Activated naive CD4-positive, alpha-beta T cell treated with anti-CD3 and anti-CD28 coated beads, Interleukin-2, amount 50 U/mL, for 16 hours (primary cell): ENCODE measurements at regions not wholly inside any gene's neighbourhood (a gene's known extent, or its start where the extent isn't known, plus 50 kb on each side); places are given as distances from the start of the nearest gene placed in this dataset.

Source experiments
- DNase-seq: peaks from one replicate; pipeline ENCODE4 v3.0.0-alpha.2; 2020

DNA sequence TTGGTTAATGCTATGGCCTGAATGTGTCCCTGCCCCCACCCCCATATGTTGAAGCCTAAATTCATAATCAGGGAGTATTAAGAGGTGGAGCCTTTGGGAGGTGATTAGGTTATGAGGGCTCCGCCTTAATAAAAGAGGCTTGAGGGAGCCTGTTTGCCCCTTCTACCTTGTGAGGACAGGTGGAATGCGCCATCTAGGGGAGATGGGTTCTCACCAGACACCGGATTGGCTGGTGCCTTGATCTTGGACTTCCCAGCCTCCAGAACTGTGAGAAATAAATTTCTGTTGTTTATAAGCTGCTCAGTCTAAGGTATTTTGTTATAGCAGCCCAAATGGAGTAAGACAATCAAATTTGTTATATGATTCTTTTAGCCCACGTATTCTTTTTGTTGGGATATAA, 148.3 kb downstream of the PTCSC3 start:
- no peak for DNase-seq

DNA sequence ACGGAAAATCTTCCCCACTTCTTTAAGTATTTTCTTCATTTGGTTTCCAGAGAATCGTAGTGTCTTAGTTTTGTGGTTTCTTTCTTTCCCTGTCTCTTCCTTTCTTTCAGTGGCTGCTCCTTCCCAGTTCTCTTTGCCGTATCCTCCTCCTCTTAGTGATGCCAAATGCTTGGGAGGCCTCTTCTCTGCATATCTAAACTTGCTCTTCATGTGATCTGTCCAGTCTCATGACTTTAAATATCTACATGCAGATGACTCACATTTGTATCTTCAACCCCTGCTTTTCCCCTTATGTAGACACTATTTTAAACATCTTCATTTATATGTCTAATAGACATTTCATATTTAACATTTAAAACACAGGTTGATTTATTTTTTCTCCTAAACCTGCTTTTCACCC, 149.2 kb downstream of the PTCSC3 start:
- DNase-seq = no peak

DNA sequence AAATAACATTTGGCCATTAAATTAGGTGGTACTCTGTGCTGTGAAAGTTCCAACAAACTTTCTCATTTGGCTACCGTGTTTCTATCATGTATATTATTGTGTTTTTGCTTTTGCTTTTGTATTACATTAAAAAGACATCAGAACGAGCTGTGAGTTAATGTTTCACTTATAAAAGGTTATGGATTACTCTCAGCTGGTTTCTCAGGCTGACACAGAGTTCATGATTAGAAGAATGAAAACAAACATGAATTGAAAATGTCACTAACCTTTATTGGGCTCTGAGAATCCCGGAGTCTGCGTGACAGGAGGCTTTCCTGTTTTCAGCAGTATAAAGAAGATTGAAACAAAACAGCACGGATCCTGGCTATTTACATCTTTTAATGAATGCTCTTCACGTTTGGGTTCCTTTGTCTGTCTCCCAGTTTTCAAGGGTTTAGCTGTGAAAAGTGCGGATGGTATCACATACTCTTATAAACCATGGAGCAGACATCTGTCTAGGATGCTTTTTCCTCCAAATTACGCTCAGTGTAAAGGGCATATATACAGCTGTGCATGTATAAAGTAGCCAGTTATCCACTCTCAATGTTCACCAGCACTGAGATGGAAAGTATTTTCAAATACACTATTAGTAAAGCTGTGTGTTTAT, 153.6 kb downstream of the PTCSC3 start:
- no peak for DNase-seq

DNA sequence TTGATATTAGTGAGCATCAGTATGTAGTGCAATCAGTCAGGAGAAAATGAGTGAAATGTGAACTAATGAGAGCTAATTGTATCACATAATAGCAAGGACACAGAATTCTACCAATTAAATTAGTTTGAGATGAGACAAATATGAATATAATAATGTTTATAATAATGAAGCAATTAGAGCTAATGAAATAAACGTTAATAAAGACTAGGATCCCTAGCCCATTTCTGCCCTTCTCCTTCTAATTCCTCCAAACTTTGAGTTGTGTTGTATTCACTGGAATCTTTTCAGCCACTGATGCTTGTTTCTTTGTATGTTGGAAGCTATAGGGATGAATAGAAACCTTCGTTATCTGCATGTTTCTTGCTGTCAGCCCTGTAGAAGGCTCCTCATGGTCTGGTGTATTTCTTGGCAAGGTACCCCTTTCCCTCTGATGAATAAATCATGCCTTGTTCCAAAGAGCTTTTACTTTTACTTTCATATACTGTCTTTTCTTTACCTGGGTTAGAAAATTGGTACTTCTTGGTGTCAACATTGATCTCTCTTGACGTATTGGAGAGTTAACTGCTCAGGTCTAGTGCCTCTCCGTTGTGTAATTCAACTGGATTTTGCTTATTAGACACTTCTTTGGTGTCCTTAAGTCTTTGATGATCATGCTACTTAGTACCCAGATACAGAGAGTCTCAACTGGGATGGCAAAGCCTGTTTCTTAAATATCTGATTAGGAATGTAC, 154.8 kb downstream of the PTCSC3 start:
- no peak for DNase-seq

DNA sequence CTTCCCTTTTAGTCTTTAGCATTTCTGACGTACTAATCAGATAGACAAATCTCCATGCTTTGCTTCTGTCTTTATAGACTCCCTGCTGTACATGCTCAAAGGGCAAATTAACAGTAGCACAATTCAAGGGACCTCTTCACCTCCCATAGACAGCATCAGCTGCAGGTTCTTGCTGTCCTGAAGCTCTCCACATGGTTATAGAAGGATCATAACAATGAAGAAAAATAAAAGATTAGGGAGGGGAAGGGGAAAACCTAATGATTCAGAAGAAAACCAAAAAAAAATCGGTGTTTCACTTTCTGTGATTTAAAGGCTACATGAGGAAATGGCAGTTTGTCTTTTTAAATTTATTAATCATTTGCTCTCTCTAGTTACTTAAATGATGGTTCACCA, 155.5 kb downstream of the PTCSC3 start:
- DNase-seq = no peak

DNA sequence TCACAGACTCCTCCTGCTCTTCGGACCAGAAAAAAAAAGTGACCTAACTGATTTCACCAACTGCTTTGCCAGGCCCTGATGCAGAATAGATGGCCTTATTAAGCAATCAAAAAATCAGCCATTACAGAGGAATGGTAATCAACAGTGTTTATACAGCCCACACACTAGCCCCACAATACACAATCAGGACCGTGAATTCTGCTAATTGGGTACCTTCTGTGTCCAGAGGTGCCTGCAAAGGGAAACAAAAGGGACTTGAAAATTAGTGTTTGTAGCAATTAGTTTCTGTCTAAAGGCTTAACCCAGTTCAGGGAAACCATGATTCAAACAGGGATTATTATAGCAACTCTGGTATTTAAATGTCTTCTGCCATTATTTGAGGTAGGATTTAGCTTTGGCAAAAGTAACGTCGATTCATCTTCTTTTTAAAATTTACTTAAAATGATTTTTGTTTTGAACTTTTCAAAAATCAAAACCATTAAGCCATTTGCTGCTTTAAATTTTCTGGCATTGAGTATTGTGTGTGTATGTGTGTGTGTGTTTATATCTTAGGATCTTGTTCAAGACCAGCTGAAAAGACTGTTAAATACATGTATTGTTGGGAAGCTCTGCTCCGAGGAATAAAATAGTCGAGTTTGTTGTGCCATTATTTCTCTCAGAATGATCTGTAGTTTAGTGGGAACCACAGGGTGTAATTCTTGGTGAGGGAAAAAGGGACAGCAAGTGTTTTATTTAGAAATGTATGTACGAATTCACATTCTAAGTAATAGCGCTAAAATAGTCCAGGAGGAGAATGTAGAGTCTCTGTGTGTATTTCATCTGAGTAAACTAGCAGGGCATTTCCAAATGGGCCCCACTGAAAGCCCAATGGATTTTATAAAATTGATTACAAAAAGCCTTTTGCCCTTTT, 156.1 kb downstream of the PTCSC3 start:
- DNase-seq = no peak

DNA sequence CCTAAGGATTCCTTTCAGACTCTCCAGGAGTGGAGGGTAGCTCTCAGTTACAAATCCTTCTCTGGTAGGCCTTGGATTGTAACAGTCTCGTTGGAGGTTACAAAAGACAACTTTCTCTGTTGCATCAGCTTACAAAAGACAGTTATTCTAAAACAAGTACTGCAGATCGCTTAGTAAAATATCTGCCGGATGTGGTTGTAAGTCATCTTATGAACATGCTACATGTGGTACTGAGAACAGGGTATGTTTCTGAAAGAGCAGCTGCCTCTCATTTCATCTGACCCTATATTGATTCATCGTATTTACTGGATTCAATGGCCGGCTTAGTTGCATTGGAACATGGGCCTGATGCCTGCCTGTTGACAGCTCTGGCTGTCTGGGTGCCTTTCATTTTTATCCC, 157.4 kb downstream of the PTCSC3 start:
- no peak for DNase-seq

DNA sequence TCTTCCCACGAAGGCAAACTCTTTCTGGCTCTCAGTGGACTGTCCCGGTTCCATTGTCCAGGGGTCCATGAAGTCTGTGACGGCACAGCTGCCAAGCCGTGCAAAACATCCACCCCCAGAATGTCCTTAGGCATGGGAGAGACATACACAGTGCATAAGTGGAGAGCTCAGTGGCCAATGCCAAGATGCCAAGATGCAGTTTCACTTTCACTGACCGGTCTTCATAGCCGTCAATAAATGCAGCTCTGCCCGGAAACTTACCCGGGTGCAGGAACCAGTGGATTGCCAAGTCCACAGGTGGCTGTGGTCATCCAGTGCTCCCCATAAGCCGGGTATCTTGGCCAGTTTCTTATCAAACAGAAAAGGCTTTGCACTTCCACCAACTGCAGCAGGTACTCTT, 162.3 kb downstream of the PTCSC3 start:
- no peak for DNase-seq

DNA sequence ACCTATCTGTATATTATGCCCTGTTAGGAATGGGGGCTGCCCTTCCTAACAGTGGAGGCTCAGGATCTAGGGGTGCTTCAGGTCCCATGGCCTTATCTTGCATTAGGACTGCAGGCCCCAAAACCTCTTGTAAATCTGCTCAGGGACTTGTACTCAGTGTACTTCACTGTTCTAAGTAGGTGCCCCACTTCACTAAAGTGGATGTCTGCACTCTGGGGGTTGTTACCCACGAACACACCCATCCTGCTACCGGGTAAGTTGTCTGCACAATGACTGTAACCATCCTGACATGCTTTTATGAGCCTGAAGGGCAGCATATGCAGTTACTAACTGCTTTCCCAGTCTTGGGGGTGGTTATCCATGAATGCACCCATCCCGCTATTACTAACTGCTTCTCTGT, 163.0 kb downstream of the PTCSC3 start:
- no peak for DNase-seq

DNA sequence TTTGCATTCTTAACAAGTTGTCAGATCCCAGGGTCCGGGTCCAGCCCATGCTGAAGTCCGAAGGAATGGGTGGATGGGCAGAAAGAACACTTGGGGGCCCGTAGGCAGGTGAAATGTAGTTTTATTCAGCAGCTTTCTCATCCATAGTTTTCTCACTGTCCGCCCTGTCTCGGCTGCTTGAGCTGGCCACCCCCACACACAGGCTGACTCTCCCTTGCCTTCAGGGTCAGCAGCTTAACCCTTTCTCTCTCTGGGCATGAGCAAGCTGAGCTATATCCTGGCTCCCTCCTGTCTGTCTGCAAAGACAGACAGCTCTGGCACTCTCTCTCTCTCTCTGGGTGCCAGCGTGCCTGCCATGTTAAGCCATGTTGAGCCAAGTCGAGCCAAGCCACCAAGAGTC, 163.9 kb downstream of the PTCSC3 start:
- no peak for DNase-seq

DNA sequence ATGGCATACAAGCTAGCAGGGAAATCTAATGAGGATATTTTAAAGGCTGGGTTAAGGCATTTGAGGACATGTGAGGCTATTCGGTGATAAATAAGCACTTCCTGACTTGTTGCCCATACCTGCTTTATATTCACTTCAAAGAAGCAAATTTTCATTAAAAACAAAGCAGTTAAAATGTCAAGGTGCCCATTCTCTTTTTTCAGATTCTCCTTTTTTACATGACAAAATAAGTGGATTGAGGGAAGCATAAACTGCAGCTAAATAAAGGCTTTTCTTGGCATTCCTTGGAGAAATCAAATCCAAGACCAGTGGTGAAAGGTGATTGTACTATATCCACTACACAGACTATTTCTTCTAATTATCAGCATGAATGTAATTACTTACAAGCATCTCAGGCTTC, 166.9 kb downstream of the PTCSC3 start:
- DNase-seq = no peak

DNA sequence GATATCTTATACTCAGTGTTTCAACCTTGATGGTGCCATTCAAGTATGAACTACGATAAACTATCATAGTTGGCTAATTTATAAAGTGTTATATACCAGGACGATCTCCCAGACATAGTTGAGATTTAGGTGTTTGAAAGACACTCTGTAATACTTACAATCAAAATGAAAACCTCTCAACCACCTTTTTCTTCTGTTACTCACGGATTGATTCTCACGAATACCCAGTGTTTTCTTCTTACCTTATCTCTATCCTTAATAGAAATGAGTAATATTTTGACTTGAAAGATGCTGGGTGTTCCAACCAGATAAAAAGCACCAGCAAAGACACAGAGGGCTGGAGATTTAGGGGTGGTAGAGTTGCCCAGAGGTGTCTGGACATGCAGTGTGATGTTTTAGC, 169.9 kb downstream of the PTCSC3 start:
- DNase-seq = no peak

DNA sequence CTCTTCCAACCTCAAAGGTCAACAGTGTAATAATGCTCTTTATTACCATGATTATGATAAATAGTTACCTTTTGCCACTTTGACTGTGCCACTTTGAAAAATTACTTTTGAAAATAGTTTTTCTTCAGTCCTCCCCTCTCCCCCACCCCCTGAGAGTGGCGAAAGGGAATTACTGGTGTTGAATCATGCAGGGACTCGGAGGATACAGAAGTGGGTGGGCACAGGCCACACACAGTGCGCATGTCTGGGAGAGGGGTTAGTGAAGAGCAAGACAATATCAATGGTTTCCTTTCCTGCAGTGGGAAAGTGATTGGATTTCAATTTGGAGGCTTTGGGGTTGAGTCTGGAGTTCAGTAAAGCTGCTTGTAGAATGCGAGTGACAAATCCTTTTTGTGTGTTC, 170.9 kb downstream of the PTCSC3 start:
- DNase-seq = no peak

DNA sequence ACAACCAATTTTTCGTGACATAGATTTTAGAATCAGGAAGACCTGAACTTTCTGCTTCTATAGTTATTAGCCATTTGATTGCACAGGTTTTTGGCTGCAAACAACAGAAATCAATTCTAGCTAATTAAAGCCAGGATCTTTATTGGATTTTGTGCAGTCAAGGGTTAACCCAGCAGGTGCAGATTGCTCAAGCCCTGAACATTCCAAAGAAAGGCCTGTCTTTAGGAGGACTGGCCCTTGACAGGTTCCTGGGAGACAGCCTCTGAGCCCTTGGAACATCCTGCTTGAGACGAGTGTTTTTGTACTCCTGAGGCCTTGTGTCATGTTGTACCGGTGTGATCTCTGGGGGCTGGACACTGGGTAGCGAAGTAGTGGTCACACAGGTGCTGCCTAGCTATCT, 174.6 kb downstream of the PTCSC3 start:
- no peak for DNase-seq

DNA sequence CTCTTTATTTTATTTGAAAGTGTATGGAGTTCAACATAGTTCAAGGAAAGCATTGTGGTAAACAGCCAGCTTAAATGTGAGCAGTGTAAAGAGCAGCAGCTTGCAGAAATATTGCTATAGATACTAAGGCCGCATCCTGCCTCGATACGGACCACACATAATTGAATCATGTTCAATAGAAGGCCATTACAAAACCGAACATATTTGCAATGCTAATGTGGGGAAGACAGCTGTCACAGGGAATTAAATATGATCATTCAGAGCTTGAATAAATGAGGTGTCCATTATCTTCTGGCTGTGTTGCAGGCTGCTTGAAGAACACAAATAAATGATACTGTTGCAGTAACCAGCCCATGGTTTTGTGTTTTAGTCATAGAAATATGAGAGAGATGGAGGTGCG, 173.2 kb downstream of the BRMS1L start:
- DNase-seq = no peak

DNA sequence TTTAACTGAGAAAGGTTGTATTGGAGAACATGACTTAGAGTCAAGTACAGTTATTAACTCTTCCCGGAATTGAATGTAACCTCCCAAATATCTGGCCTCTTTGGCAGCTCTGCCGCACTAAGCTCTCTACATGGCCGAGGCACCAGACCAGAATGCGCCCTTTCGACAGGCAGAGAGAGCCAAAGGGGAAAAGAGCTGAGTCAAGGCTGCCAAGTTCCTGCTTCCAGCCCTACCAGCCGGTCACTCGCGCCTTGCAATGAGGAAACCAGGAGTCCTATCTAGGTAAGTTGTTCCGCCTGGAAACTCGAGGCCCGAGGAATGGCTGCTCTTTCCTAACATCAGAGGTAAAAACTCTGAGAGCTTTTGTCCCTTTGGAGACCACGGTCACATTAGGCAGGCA, 172.2 kb downstream of the BRMS1L start:
- no peak for DNase-seq

DNA sequence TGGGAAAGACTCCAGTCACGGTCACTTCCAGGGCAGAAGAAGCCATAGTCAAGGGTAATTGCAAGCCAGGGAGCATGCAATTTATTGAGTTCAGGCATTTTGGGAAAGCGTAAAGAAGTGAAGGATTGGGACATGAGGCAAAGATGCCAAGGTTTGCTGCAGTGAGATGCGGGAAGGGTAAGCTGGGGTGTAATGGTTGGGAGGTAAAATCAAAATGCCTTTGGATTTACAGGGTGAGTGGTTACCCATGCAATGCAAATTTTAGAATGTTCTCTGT, 167.5 kb downstream of the BRMS1L start:
- no peak for DNase-seq

DNA sequence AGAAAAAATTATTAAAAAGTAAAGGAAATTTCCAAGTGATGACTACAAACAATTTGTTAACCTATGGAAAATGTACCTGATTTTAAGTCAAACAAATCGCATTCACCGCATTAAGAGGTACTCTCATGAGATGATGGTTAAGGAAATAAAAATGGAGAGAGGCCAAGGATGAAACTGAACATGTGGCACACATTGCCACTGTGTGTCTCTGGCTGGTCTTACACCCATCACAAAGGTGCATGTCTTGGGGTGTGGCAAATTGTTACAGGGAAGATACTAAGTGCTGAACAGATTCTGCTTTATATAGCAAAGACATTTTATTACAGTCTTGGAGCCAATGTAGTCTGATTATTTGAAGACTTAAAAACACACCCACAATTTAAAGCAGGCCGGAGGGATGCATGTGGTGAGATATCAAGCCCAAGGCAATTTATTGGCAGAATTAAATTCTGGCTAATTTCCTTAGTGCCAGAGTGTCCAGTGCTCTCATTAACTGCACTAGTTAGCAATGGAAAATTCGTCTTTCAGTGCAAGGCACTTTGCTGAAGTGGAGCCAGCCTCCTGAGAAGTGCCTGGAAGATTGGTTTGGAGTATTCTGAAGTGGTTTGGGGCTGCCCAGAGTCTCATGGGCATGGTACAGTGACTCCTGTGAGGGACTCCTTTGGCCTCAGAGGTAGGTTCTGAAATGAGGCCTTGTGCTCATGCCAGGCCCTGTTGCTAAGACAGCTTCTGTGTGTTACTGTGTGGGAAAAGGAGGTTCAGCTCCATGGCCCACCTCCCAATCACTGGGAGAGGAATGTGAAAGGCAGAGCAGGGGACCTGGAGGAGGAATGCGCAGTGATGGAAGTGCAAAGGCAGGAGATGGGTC, 166.9 kb downstream of the BRMS1L start:
- DNase-seq = no peak

DNA sequence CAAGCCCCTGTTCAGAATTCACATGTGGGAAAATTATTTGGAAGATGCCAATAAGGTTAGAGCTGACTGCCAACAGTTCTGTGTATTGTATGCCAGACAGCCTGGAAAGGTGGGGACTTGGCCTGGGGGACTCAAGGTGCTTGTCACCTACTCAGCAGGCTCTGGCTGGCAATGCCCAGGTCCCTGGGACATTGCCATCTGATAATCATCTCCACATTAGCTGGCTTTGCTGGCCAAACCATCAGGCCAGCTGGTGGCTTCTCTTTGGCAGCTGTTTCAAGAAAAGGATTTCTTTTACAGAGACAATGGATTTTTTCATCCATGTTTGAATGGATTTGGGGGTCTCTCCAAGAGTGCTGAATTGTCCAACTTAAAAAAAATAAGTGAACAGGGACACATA, 165.2 kb downstream of the BRMS1L start:
- no peak for DNase-seq

DNA sequence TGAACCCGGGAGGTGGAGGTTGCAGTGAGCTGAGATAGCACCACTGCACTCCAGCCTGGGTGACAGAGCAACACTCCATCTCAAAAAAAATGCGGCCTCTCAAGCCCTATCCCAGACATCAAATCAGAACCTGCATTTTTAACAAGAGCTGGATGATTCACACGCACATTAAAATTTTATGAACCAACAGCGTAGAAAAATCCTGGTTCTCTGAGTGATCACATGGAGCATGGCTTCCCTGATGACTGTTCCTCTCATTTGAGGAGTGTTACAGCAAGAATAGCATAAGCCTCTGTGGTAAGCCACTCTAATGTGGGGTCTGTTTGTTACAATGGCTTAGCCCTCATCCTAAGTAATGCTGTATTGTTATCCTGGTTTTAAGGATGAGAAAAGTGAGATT, 163.6 kb downstream of the BRMS1L start:
- no peak for DNase-seq

DNA sequence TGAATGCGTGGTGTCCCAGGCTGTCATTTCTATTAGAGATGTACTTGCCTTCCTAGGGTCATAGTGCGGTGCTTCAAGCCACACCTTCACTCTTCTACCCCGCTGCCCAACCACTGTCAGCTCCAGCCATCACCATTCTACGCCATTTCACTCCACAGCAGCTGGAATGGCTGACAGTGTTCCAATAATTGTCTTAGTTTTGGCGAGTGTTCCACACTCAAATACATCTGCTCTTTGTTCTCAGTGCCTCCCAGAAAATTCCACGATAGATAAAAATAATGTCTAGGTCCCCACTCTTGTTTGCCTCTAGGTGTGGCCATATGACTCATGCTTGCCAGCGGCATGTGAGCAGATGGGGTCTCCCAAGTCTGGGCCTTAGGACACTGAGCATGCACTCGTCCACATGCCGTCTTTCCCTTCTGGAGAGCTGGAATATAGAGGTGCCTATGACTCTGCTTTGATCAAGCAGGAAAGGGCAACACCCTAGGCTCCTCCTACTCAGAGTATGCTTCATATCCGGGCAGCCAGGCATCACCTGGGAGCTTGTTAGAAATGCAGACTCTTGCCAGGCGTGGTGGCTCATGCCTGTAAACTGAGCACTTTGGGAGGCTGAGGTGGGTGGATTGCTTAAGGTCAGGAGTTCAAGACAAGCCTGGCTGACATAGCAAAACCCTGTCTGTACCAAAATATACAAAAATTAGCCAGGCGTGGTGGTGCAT, 163.0 kb downstream of the BRMS1L start:
- no peak for DNase-seq

DNA sequence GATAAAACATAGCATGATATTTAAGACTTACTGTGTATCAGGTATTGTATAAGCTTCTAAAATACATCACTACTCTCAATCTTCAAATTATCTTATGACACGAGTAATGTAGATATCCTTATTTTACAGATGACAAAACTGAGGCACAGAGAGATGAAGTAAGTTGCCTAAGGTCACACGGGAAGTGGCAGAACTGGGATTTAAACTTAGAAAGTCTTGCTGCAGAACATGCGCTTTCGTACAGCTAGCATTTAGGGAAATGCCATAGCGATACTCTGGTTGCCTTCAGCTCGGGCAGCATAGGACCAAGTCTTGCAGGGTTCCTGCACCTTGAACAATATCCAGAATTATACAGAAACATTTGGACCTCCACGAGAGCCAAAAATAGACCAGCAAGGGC, 162.4 kb downstream of the BRMS1L start:
- no peak for DNase-seq

DNA sequence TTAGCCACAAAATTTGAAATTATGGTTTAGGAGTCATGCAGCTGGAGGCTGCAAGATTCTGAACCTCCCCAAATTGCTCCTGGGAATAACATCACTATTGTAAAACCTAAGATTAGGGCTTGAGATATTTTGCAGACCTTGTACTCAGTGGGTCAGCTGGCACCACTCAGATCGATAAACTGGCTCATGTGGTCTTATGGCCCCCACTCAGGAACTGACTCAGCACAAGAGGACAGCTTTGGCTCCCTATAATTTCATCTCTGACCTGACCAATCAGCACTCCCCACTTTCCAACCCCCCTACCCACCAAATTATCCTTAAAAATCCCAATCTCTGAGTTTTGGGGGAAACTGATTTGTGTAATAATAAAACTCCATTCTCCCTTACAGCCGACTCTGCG, 161.6 kb downstream of the BRMS1L start:
- no peak for DNase-seq
